NCI-H1417 (cell line): ENCODE measurements at regions not wholly inside any gene's neighbourhood (a gene's known extent, or its start where the extent isn't known, plus 50 kb on each side); places are given as distances from the start of the nearest gene placed in this dataset.
"Not testable (repeated sequence)": the region's sequence is repeated elsewhere in the genome, so short reads cannot be mapped to it uniquely, and the experiment has no call there.

ENCODE experiments used
- DNase-seq, 3 experiments: peaks; one replicate each; lab custom pipeline; 2025; lab: John Stamatoyannopoulos, UW

DNA sequence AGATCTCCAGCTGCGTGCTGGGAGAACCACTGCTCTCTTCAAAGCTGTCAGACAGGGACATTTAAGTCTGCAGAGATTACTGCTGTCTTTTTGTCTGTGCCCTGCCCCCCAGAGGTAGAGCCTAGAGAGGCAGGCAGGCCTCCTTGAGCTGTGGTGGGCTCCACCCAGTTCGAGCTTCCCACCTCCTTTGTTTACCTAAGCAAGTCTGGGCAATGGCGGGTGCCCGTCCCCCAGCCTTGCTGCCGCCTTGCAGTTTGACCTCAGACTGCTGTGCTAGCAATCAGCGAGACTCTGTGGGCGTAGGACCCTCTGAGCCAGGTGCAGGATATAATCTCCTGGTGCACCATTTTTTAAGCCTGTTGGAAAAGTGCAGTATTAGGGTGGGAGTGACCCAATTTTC lies 128.6 kb downstream of the ACTR3 start:
- DNase-seq: not testable (repeated sequence)

DNA sequence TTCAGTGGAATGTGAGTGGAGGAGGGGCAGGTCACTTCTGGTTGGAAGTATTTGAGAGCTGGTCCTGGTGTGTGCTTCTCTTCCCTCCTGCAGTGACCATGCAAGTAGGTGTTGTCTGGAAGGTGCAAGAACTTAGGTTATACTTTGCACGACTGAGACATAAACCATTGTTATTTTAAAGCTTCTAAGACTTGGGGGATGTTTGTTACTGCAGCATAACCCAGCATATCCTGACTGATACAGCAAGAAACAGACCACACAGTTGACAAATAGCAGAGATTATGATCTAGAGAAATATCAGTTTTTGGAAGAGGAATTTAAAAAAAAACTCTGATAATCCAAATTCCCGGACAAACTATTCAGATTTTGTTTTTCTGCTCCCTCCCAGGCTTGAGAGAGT lies 130.8 kb downstream of the ACTR3 start:
- DNase-seq: no peak

DNA sequence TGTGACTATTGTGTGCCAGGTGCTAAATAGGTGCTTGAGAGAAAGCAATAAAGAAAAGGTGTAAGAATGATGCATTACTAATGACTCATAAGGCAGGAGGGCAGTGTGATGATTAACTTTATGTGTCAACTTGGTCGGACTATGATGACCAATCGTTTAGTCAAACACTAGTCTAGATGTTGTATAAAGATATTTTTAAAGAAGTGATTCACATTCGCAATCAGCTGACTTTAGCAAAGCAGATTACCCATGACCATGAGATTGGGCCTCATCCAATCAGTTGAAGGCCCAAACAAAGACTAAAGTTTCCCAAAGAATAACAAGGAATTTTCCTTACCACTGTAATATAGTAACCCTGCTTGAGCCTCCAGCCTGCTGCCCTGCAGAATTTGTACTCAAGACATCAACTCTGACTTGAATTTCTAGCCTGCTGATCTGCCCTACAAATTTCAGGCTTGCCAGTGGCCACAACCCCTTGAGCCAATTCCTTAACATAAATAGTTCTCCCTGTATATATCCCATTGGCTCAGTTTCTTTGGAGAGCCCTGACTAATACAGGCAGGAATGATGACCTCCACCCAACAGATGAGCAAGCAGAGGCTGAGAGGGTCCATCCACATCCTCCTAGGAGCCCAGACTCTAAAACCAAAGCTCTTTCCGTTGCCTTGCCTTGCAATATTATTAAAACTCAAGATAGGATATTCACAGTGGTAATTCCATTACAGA lies 132.6 kb downstream of the ACTR3 start:
- DNase-seq: no peak

DNA sequence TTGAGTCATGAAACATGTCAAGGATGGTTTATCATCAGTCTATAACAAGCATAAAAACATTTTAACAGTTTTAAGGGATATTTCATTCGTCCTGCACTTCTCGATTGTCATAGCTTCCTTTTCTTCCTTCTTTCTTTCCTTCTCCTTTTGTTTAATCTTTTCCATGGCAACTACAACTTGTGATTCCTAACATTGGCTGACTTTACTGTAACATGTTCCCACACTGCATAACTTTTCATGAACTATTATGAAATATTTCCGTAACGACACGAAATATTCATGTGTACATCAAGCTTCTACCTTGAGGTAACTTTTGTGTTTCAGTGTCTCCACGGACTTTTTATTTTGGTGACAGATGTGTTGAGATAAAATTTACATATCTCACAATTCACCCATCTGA lies 134.4 kb downstream of the ACTR3 start:
- no peak for DNase-seq

DNA sequence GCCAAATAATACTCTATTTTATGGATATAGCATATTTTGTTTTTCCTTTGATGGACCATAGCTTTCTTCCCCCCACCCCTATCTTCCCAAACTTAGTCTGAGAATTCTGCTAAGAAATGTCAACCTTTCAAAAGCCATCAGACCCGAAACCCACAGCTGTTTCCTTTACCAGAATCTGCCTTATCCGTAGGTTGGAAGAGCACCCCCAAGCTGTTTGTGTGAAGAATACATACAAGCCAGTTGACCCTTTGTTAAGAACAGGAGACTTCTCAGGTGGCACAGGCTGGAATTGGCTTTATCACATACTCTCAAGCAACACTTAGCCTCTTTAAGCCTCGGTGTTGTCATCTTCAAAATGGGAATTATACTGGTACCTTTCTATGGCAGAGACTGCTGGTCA lies 135.1 kb downstream of the ACTR3 start:
- DNase-seq: no peak

DNA sequence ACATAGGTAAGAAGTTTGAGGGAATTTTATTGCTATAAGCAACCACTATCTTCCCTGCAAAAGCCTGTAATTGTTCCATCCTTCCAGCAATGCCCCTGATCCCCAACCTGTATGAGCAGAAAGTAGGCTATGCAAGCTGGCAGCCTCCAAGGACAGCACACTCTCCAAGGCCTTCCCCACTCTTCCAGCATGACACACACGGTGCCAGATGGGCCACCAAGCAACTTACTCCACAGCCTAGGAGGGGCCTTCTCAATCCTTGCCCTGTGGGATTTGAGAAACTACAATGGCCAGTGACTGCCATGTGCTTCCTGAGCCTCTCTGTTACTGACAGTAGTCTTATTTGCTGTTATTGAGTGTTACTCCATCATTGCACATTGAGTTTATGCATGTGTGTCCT lies 137.5 kb downstream of the ACTR3 start:
- no peak for DNase-seq

DNA sequence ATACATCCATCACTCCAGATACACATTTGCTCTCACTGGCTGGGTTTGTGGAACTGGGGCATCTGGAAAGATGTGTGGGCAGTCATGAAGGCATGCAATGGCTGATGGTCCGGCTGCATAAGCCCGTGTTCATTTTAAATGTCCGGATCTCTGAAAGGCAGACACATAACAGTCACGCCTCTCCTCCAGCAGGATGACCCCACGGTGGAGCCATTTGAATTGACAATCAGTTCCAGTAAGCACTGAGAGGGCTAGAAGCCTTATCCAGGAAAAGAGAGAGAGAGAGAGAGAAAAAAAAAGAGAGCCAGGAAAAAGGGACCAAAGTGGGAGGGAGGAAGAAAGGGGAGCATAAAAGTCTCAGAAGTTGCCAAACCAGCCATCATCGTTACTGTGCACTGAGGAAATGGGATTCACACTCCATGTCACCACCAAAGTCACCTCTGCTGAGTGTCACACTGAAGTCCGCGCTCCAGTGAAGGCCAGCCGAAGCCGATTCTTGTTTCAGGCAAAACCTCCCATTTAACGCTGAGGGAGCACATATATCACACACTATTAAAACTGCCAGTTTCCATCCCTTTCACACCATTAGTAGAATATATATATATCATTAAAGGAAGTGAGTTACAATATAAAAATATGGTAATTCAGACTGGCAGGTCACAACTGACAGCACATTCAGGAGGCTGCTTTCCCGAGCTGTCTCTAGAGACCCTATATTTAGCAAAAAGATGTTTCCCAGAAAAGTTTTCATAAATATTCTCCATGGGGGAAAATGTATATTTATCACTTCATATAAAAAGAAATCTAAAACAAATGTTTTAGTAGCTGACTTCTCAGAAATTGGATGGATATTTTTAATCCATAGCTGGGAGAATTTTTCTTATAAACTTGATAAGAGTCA lies 142.0 kb downstream of the ACTR3 start:
- no peak for DNase-seq

DNA sequence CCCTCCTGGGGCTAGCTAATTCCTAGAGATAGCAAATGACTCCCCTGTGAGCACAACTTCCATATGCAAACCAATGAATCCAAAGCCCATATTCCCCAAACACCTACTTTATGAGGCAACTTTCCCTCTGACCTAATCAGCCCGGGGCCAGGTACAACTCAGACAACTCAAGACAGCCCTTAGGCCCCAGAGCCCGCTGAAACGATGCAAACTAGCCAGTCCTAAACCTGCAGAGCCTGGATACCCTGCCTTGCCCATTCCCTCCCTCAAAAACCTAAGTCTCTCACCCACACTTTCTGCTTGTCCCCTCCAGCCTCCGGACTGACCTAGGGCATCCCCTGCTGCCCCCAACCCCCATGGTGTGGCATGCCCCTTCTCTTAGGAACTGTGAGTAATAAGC lies 142.8 kb downstream of the ACTR3 start:
- DNase-seq: no peak

DNA sequence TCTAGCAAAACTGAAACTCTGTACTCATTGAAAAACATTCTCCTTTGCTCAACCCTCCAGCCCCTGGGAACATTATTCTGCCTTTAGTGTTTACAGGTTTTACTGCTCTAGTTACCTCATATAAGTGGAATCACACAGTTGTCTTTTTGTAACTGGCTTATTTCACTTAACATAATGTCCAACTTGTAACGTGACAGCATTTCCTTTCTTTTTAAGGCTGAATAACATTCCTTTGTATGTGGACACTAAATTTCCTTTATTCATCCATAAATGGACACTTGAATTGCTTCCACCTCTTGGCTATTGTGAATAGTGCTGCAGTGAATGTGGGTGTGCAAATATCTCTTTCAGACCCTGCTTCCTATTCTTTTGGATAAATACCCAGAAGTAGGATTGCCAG lies 144.9 kb downstream of the ACTR3 start:
- no peak for DNase-seq

DNA sequence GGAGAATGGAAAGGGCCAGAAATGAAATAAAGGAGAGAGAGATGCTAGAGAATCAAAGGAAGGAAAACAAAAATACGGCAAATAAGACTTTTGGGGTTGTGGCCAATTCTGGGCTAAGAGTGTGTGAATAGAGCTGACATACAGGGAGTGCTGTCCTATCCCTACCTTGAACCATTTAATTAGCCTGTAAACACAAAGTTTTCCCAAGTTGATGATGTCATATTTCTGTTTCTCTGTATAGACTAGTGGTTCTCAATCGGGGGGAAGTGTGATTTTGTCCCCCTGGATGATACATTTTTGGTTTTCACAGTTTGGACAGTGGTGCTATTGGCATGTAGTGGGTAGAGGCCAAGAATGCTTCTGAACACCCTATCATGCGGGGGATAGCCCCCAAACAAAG lies 148.8 kb downstream of the ACTR3 start:
- no peak for DNase-seq

DNA sequence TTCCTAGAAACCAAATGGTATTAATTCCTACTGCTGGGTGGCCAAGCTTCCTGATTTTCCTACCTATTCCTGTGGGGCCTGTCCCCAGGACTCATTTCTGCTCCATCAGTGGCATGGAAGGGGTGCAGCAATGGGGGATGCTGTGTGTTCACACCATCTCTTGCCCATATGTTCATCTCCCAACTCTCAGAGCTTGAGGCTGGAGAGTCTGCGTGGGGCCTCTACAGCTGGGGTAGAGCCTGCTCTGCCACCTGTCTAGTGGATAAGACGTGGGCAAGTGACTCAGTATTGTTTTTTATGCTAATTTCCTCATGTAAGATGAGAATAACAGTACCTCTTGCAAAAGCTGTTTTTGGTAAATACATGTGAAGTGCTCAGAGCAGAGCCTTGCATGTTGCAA lies 149.8 kb downstream of the ACTR3 start:
- no peak for DNase-seq

DNA sequence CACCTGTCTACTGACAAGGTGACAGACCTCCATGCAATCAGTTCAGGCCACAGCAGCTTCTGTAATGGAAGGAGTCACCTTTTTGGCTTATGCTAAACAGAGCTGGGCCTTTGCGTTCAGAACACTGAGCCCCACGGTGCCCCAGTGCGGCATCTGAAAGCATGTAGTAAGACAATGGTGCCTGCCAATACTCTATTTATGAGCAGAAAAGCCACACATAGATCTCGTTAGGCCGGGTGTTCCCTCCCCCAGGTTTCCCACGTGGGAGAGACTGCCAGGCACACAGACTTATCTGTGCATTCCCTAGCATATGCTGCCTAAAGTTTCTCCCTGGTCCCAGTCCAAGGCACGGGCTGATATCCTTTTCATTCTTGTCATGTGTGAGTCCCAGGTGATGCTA lies 150.9 kb downstream of the ACTR3 start:
- DNase-seq: no peak

DNA sequence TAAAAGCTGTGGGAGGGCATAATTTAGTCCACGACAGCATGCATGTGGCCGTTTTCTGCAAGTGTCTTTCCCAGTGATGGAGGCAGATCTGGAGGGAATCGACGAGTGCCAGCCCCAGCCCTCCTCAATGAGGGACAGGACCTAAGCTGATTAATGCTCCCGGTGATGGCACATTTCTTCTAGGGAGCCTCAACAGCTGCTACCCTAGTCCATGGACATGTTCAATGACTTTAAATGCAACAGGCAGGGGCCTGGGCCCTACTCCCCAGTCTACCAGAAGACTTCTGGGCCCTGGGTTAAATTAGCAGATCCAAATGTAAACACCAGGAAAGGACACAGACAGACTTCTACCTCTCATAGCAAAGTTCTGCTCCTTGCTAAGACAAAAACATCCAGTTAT lies 155.1 kb downstream of the ACTR3 start:
- no peak for DNase-seq

DNA sequence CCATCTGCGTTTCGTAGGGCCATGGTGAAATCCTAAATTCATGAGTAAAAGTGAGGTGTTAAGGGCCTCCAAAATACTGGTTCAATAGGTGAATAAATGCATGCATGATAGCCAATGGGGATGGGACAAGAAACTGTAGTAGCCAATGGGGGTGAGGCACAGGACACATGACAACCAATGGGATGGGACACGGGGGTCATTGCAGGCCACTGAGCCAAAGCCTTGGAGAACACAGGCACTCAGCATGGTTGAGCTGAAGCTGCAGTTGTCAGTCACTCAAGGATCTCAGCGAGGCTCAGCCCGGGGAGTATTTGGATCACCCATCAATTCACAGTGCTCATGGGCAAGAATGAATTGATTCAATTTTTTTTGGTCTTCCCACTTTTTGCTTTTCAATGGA lies 156.5 kb downstream of the ACTR3 start:
- DNase-seq: no peak

DNA sequence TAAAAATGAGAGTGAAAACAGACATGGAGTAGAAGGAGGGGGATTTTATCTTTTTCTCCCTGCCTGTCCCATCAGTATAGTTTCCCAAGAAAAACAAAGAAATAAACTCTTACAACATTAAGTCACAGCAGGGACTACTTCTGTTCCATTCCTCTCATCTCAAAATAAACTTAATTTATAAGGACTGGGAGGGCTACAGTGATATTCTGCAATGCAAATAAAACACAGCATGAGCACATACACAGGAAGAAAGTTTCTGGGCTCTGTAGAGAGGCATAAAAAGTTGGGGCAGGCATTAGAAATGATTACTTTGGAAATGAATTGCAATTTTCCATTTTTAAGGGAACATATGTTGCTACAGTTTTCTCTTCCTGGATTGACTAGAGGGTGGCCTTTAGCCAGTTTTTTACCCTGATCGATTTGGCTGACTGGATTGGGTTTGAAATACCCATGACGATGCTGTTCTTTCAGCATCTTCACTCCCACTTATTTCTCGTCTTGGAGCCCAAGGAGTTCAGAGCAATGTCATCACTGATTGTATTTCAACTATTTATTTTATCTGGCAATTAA lies 157.1 kb downstream of the ACTR3 start:
- no peak for DNase-seq

DNA sequence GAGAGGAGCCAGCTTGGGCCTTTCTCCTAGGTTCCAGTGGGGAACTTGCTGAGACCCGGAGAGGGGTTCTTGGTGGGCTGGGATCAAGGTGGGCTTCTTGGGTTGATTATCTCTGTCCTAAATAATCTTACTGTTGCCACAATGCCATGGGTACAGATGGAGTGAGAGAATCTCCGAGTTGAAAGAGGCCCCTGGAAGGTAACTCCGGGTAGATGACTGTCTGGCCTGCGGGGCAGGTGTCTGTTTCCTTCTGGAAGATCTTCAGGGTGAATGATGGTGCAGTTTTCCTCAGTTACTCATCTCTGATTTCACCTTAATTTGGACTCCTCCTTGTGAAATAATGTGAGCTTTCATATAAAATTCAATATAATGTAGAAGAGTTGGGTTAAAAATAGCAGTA lies 159.4 kb downstream of the ACTR3 start:
- DNase-seq: no peak

DNA sequence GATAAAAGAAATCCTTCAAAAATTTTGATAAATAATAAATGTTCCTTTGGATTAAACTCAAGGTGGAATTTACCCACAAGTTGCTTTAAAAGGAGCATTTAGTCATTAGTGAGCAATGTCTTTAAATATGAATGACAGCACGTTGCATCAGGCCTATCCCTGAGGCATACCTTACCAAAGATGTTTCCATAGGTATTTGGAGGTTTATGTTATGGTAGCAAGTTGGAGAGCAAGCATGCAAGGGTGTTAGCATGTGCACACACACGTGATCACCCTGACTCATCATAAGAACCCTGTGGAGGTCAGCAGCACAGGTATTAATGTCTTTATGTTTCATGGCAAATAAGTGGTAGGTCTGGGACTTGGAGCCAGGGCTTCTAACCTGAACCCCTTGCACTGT lies 159.9 kb downstream of the ACTR3 start:
- no peak for DNase-seq

DNA sequence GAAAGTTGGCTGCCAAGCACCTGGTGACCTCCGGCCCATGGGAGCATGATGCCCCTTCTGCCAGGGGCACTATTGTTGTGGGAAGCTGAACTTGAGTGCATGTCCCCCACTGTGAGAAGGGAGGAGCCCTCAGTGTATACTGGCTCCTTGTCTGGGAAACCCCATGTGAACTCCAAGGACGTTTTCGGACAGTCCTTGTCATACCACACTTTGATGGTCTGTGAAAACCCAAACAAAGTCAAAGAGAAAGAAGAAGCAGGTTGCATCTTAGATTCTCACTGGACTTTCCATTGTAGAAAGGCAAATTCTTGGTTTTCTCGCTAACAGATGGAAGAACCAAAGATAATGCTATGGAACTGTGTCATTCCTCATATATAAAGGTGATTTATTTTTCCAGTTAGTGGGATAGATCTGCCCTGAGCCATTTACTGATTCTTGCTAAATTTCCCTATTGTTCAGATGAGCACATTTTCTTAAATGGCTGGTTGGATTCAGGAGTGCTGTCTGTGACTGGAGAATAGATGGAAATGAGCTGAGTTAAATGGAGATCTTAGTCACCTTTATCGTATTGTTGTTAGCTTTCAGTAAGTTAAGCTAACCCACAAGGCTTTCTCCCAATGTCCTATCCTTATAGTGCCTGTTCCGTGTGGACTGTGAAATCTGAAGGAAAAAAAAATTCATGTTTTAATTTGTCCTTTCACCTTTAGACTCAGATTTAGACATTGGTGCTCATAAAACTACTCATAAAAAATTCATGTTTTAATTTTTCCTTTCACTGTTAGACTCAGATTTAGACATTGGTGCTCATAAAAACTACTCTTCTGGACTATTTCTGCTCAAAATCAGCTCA lies 166.6 kb downstream of the ACTR3 start:
- DNase-seq: no peak

DNA sequence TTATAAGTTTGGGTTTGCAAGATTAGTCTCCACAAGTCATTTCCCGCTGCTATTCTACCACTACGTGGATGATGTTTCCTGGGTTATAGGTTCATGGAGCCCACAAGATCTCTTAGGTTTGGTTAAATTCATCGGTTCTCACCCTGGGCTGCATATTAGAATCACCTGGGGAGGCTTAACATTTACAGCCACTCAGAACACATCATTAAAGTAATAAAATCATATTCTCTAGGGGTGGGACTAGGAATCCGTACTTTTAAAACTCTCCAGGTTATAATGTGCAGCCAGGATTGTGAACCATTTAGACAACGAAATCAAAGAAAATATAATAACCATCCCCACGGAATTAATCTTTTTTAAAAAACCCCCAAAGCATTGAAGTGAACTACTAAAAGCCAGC lies 167.7 kb downstream of the ACTR3 start:
- no peak for DNase-seq

DNA sequence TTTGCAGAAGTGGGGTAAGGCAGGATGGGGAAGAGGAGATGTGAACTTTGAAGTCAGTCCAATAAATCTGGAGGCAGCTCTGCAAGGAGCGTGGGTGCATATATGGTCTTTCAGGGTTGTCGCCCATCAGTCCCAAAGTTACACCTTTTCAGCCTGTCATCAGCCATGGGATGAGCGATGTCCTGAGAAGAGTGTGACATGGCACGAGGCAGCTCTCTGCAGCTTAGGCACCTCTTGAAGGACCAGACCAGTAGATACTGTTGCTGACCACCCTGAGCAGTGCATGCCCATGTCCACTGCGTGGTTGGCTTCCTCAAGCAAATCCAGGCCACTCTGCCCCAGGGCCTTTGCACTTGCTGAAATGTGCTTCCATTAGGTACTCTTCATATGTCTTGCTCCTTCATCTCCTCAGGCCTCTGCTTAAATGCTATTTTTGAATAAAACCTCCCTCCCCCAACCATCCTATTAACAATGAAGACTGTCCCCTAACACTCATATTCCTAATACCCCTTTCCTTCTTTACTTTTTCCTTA lies 171.7 kb downstream of the ACTR3 start:
- DNase-seq: no peak

DNA sequence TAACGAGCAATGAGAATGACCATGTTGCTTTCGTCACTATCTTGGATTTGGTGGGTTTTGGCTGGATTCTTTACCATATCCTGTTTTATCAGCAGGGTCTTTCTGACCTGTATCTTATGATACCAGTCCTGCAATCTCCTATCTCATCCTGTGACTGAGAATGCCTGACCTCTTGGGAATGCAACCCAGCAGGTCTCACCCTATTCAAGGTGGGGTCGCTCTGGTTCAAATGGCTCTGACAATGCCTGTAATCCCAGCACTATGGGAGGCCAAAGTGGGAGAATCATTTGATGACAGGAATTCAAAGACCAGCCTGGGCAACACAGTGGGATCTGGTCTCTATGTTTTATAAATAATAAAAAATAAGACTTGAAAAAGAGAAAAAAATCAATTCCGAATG lies 173.5 kb downstream of the ACTR3 start:
- no peak for DNase-seq

DNA sequence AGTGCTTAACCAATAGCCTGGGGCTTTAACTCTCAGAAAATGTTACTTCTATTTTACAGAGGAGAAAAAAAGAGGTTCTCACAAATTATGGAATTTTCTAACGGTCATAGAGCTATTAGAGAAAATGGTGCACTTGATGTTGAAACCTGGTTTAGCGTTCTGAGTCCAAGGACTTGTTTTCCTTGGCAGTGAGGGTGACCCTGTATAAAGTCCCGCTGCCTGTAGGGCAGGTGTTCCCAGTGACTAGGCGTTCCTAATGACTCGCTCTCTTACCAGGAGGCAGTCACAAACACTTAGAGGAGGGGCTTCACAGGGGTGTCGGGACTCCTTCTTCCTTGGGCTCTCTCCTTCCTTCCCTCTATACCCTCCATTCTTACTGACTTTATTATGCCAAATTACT lies 175.8 kb downstream of the ACTR3 start:
- DNase-seq: peak in 1 of 3 experiments; percentile 7
